ENCODE measurements at regions not wholly inside any gene's neighbourhood (a gene's known extent, or its start where the extent isn't known, plus 50 kb on each side); places are given as distances from the start of the nearest gene placed in this dataset.
"Not testable (repeated sequence)": the region's sequence is repeated elsewhere in the genome, so short reads cannot be mapped to it uniquely, and the experiment has no call there.

DNA sequence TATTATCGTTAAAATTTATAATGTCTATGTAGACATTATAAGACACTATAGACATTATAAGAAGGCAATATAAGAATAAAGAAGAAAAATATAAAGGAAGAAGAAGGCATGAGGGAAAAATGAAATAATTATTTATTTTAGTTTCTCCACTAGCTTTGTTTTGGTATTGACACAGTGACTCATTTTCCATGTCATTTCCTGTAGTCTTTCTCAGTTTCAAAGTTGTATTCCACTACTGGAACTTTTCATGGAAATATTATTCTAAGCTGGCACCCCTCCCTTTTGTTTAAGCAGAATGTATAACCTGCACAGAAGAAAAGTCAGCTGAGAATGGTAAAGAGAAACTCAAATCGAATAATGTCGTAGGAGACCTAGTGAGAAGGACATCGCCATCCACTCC, 234.2 kb upstream of the NETO1 start:
- DNase-seq (ENCODE audit: low spot score), result no peak

DNA sequence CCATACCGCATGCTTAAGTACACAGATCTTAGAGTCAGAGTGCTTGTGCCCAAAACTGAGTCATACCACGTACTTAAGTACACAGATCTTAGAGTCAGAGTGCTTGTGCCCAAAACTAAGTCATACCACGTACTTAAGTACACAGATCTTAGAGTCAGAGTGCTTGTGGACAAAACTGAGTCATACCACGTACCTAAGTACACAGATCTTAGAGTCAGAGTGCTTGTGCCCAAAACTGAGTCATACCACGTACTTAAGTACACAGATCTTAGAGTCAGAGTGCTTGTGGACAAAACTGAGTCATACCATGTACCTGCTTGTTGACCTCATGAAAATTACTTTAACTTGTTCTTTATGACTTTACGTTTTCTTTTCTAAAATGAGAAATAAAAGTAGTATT, 233.7 kb upstream of the NETO1 start:
- not testable (repeated sequence) for DNase-seq (ENCODE audit: low spot score)

DNA sequence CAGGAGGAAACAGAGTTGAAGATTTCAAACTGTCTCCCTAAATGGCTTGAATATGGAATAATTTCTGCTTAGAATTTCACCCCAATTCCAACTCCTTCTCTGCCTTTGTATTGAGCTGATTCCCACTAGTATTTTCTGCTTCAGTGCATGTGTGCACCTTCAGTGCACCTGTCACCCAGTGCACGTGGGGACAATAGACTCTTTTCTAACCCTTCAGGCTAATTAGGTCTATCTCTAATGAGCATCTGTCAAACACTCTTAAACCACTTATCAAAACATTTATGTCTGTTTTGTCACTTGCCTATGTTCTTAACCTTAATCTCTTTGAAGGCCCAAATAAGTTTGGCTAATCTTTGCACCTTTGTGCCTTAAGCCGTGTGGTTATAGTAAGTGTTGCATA, 232.0 kb upstream of the NETO1 start:
- no peak for DNase-seq (ENCODE audit: low spot score)

DNA sequence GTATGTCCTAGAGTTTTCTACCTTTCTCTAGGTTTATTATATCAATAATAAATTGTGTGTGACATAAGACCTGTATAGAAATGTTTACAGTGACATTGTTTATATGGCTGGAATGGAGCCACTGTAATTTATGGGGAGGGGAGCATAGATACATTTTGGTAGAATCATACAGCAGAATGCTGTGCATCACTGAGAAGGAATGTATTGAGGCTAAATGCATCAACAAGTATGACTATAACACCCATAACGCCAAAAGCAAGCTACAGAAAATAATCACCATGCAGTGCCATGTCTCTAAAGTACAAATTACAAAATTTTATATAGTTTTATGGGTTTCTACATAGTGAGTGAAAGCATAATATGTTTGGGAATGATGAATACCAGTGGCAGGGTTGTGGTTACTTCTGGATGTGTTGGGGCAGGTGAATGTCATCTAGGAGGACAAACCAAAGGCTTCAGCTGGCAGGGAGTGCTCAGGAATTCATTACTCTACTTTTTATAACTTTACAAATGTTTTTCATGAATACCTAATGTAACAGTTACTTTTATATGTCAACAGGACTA, 226.0 kb upstream of the NETO1 start:
- DNase-seq (ENCODE audit: low spot score), result no peak

DNA sequence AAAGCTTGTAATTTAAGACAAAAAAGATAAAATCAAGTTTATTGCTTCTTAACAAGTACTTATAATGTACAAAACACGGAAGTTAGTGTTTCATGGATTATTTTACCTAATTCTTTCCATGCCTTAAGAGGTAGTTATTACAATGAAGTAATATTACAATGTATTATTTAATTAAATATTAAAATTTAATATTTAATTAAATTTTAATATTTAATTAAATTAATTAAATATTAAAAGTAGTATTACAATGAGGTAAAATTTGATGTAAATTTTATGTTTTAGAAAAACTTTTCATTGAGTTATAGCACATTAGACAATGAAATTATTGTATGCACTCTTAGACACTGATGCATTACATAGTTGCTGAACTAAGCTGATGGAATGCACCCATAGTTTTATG, 220.7 kb upstream of the NETO1 start:
- no peak for DNase-seq (ENCODE audit: low spot score)

DNA sequence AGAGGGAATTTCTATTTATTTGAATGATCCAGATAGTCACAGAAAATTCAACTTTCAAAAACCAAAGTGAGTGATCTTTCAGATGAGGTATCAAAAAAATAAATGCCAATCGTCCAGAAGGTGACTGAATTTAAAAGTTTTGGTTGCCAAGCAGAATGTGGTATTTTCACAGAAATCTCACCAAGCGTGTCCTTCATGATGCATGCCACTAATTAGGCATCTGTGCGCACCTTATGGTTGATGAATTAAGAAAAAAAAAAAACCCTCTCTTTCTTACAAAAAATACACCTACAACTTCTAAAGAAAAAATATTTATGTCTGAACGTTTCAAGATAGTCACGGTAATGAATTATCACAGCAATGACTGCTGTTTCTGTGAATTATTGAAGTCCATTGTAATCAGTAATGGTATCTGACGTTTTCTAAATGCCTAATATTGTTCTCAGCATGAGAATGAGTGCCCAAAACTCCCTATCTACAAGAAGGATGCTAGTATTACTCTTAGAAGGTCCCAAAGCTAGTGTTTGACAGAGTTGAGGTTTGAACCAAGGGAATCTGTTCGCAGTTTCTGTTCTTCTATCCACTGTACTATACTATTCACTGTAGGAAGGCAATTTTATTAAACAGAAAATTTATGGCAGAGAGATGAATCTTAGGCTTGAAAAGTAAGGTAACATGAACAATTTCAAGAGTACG, 219.6 kb upstream of the NETO1 start:
- DNase-seq (ENCODE audit: low spot score), result no peak

DNA sequence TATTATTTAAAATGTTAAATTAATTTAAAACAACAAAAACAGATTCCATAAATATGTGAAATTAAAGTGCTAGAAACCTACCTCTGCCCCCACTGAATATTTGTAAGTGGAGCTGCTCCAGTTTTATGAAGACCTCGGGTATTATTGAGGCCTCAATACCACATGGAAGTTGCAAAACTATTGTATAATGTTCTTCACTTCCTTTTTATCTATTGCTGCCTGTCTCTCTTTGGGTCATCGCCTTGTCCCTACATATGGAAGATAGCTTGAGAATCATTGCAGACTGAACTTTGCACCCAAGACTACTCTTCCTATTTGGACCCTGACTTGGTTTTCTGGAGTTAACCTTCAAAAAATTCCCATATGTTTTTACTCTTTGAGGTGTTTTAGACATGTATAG, 212.1 kb upstream of the NETO1 start:
- DNase-seq (ENCODE audit: low spot score), result no peak

DNA sequence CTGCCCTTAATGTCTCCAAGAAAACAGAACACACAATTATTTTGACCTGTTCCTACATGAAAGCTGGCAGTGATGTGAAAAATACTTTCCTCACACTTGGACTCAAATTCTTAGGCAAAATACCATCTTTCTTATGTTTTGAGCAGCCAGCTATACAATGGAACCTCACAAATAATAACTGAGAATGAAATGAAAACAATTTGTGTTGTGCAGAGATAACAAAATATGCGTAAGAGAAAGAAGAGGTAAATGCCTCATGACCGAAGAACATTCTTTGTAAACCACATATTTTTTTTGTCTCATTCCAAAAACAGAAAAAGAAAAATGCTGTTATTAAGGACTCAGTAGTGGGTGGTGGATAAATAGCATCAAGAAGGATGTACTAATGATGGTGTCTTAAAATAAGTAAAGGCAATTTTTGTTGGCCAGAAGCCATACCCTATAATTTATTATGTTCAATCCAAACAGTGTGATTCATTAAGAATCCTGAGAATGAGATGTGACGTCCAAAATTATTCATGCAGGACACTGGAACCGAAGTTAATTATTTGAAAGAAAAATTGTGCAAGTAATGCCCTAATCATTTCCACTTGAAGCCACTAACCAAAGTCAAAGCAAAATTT, 193.0 kb upstream of the NETO1 start:
- DNase-seq (ENCODE audit: low spot score), result no peak

DNA sequence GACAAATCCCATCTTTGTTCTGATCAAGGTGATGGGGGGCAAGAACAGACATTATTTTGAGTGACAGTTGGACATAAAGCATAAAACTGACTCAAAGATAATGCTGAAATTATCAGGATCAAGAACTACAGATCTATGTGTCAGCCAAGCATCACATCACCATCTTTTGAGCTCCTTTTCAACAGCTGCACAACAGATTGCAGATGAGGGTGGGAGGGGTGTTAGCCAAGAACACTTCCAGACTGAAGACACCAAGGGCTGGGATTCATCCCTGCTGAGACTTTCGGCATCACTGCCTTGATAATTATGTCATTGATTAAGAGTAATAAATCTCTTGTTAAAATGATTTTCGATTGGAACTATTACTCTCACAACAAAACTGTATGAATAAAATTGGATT, 191.5 kb upstream of the NETO1 start:
- DNase-seq (ENCODE audit: low spot score), result no peak

DNA sequence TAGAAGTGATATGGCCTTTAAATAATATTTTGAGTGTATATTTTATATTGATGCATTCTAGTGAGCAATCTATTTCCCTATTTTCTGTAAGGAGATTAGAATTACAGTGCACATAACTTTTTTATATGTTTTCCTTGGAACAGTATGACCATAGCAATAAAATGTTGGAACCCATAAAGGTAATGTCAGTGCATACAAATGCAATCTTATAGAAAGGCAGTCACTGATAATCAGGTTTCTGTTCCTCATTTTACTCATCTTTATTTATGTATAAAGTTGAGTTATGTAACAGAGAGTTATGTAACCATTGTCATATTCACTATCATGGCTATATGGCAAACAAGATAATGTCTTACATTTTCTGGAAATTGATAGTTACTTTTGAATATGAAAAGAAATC, 179.9 kb upstream of the NETO1 start:
- DNase-seq (ENCODE audit: low spot score), result no peak

DNA sequence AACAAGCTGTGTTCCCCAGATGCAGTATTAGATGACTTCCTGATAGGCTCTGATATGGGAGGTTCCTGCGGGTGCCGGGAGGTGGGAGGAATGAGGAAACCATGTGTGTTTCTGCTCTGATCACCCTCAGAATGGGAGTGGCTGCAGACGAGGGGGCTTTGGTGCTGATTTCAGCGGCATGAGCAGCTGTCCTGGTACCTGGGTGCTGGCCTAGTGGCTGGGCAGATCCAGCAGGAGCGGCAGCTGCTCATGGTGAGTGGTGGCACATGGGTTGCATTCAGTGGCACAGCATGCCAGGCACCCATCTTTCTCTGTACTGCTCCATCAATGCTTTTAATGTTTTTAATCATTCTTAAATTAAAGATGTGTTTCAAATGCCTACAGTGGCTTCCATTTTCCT, 177.2 kb upstream of the NETO1 start:
- no peak for DNase-seq (ENCODE audit: low spot score)

DNA sequence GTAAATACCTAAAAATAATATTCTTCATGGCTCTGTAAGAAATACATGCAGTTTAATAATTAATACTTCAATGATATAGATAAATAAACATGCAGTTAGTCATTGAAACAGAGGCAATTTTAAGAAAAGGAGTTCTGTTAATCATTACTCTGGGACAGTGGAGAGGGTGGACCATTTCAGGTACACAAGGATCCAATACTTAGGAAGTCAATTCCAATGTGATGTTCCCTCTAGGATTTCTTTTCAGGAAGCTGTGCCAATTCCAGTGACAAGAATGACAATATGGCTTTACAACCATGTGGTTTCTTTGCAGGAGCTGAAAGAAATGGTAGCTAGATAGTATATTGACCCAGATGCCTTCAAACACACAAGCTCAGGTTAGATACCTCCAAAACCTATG, 175.8 kb upstream of the NETO1 start:
- DNase-seq (ENCODE audit: low spot score), result no peak

DNA sequence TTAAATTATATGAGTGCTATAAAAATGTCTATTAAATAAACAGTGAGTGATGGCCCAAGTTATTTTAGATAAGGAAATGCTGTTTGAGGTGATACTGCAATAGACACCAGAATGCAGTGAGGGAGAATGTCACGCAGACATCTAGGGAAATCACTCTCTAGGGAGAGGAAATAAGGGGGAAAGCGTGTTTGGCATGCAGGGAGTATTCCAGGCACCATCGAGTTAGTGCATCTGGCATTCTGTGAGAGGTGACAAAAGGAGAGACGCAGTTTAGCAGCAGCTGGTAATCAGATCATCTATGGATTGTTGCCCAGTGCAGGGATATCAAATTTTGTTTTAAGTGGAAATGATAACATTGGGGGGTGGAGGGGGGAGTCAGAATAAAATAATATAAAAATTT, 175.4 kb upstream of the NETO1 start:
- DNase-seq (ENCODE audit: low spot score), result peak; percentile 26

DNA sequence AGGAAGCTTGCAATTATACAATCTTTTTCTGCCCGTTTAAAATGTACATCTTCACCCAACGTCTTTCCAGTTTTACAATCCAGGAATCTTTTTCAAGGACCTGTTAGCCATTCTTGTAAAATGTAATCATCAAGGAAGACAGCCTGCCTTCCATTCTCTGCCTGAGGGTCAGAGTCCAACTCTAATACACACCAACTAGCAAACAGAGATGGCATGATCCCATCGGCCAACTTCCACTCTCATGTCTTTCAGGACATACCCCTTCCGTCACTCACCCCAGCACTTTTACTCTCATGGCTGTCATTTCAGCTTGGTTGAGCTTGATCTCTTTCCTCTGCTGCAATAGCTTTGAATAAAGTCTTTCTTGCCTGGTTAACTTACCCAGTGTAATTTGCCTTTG, 172.5 kb upstream of the NETO1 start:
- DNase-seq (ENCODE audit: low spot score), result no peak

DNA sequence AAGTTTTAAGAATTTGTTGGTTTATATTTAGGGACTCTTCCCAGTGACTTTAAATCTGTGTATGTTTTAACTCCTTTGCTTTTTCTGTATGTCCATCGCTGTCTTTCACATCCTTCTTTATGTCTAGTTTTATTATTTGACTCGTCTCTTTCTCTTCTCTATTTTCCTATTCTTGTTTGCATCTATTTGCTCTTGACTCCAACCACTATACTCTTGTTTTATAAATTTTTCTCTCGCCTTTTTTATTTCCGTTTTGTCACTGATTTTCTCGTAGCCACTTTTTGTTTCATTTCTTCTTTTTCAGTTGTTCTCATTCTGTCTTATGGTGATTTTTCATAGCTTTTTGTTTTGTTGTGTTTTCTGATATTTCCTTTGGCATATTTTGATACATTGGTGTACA, 170.5 kb upstream of the NETO1 start:
- DNase-seq (ENCODE audit: low spot score), result no peak

DNA sequence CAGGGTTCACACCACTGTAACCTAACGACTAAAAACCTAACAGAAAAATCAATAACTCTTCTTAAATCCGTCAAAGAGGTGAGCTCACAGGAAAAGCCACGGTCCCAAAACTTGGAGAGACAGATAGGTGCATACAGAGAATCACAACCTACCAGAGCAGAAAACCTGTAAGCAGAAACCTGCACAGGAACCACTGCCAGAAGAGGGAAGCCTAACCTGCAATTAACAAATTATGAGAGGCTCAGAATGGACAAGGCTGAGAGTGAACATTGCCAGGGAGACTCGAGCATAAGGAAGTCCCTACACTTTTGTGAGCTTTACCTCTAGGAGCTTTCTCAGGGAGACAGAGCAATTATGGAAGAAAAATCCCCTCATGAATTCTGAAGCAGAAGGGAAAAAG, 156.2 kb upstream of the NETO1 start:
- no peak for DNase-seq (ENCODE audit: low spot score)

DNA sequence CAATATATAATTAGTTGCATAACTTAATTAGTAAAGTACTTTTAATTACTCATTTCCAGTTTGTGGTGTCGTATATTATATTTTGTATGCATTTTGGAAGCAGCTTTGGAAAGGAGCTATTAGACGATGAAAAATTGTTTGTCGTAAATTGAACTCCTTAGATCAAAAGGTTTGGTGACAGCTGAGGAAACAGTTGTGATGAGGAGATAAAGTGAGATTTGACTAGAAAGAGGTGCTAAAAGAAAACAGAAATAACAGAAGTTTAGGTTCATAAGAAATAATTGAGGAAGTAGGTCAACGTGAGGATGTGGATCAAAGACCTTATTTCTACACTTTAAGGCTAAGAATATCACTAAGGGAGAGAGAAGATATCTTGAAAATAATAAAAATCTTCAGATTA, 141.9 kb upstream of the NETO1 start:
- DNase-seq (ENCODE audit: low spot score), result no peak

DNA sequence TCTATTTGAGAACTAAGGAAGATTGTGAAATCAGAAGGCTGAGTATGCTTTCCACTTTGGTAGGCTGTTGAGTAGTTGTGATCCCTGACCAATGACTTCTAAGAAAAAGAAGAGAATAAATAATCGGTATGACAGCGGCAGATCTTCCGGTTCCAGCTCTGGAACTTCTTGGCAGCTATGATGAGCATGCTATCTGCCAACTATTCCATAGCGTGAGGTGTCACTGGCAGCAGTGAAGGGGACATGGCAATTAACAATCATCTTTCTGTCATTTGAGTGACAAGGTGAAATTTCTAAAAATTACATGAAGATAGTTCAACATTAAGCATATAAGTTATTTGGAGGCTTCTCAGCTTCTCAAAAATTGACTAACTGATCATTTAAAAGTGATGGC, 140.1 kb upstream of the NETO1 start:
- DNase-seq (ENCODE audit: low spot score), result no peak

DNA sequence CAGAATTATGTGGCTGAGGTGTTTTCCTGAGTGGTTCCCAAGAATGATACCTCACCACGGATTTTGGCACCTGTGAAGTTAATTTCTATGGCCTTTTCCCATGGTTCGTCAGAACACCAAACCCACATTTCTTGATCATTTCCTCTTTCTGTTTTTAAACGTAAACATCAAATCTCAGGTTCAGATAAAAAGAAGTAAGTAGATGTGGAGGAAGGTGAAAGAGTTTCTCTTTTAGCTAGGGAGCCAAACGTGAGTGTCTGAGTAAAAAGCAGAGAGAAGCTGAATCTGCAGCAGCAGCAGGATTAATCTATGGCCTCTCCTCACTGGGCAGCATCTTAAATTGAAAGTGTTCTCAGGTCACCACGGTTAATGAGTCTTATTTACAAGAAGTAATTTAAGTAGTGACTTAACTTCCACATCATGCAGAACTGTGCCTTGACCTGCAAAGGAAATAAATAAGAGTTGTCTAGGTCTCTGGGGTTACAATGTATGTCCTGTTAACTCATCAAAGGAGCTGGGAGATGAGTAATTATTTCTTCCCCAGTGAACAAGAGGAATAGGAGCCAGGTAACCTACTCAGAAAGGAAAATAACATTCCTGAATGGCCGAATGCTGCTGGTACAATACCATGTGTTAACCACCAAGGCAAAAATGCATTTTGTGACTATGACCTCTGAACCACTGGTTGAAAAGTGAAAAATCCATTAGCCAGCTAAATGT, 139.6 kb upstream of the NETO1 start:
- no peak for DNase-seq (ENCODE audit: low spot score)

DNA sequence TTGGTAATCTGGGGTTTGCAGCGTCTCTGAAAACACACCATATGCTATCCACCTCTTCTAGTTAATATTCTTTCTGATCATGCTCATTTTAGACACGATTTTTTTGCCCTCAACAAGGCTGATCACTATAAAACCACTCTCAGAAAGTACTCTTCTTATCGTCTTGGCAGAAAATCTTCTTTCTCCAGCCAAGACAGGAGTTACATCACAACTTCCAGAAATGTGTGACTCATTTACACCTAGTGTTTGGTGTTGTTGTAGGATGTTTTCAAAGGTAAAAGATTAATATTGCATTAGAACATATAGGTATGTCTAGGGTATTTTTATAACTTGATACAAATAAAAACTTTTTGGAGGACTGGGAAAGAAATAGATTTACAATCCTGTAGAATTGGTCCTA, 138.5 kb upstream of the NETO1 start:
- no peak for DNase-seq (ENCODE audit: low spot score)

DNA sequence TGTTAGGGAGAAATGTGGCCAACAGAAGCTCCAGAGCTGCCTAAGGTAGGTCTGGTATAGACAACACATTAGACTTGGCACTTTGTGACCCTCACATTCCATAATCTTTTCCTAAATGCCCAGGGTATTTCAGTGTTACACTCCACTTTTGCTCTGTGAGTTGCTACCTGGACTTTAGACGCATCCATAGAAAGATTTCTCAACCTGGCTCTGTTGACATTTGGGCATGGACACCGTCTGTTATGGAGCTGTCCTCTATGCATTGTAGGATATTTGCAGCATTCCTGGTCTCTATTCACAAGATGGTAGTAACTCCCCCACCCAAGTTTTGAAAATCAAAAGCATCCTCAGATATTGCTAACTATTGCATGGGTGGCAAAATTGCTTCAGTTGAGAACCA, 136.5 kb upstream of the NETO1 start:
- no peak for DNase-seq (ENCODE audit: low spot score)

DNA sequence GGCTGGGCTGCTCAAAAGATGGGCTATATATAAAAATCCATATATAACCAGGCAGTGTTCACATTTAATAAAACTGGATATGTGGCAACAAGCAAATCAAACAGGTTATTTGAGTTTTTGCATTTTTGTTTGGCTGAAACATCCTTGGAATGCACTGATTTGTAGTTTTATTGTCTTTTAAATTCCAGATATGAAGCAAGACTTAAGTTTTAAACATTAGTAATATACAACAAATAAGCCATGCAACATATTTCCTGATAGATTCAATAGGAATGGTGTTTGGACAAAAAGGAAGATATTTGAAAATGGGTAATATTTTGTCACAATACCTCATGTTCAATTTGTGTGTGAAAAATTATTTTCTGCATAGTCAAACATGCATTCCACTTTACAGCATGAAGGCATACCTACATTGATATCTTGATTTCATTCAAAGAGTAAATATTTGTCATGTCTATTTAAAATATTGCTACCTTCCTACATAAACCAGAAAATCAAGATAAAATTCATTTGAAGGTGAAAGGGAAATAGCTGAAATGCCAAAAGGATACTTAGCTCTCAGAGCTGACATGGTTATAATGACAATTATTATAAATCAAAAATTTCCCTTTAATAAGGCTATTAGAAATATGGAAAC, 132.3 kb upstream of the NETO1 start:
- no peak for DNase-seq (ENCODE audit: low spot score)

DNA sequence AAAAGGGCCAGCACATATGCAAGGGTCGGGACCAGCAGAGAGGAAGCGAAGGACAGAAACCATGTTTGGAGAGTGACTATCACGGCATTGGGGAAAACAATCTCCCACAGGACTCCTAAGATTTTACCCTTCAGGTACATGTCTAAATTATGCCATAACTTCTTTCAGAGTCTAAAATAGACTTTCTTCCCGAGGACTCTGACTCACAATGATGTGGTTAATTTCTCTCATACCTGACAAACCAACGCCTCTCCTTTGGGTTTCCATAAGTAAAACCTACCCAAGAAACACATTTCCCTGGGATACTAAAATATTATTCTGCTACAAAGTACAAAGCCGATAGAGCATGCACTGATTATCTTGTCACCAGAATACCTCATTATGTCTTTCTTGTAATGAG, 127.8 kb upstream of the NETO1 start:
- no peak for DNase-seq (ENCODE audit: low spot score)

Data from Ammon's horn (tissue), 1 donor.